GM12872 (cell line): ENCODE measurements at regions not wholly inside any gene's neighbourhood (a gene's known extent, or its start where the extent isn't known, plus 50 kb on each side); places are given as distances from the start of the nearest gene placed in this dataset.

Experiments used
- CTCF ChIP-seq: IDR thresholded peaks from 3 replicates; pipeline ENCODE4 v1.5.1; 2011; ENCODE audit warnings: low read depth, mild to moderate bottlenecking, low read length, moderate library complexity; ENCODE audit not compliant: insufficient read depth

- TF ChIP-seq CTCF: no peak
Observed at GRCh38 chr5:143870362-143870761, 58.4 kb downstream of the HMHB1 start.

- TF ChIP-seq CTCF: no peak
Observed at GRCh38 chr5:143870871-143871632, 59.1 kb downstream of the HMHB1 start.

- no peak for TF ChIP-seq CTCF
Observed at GRCh38 chr5:143871672-143872071, 59.7 kb downstream of the HMHB1 start.

- TF ChIP-seq CTCF: no peak
Observed at GRCh38 chr5:143874312-143874711, 62.4 kb downstream of the HMHB1 start.

GRCh38 chr5:143877196-143877595 is 65.2 kb downstream of the HMHB1 start:
- TF ChIP-seq CTCF: no peak

- TF ChIP-seq CTCF: no peak
Observed at GRCh38 chr5:143878430-143878829, 66.5 kb downstream of the HMHB1 start.

GRCh38 chr5:143879646-143880045 is 67.7 kb downstream of the HMHB1 start:
- TF ChIP-seq CTCF: no peak
